Hepatocyte (in vitro differentiated cells): ENCODE measurements at regions not wholly inside any gene's neighbourhood (a gene's known extent, or its start where the extent isn't known, plus 50 kb on each side); places are given as distances from the start of the nearest gene placed in this dataset.

Source experiments
- DNase-seq: peaks from one replicate; pipeline ENCODE4 v3.0.0-alpha.2; 2016; ENCODE audit warnings: low spot score
- H2AFZ ChIP-seq: fragments of 200-600 bp; sonication (generic); 2 replicates; pipeline ENCODE4 v1.6.0; 2016; ENCODE audit warnings: antibody characterized with exemption, mild to moderate bottlenecking
- H3K27ac ChIP-seq: fragments of 200-600 bp; sonication (generic); 2 replicates; pipeline ENCODE4 v1.5.1; 2016; ENCODE audit warnings: mild to moderate bottlenecking
- H3K27me3 ChIP-seq: fragments of 200-600 bp; sonication (generic); 2 replicates; pipeline ENCODE4 v1.6.1; 2016
- H3K36me3 ChIP-seq: fragments of 200-600 bp; sonication (generic); replicated peaks from 2 replicates; pipeline ENCODE4 v1.5.1; 2016; ENCODE audit warnings: low read depth; ENCODE audit not compliant: insufficient read depth
- H3K4me1 ChIP-seq: fragments of 200-600 bp; sonication (generic); 2 replicates; pipeline ENCODE4 v1.5.1; 2016; ENCODE audit warnings: mild to moderate bottlenecking, moderate library complexity; ENCODE audit not compliant: insufficient read depth
- H3K4me2 ChIP-seq: fragments of 200-600 bp; sonication (generic); 2 replicates; pipeline ENCODE4 v1.6.0; 2016
- H3K4me3 ChIP-seq: fragments of 200-600 bp; sonication (generic); 2 replicates; pipeline ENCODE4 v1.5.1; 2016; ENCODE audit warnings: mild to moderate bottlenecking
- H3K79me2 ChIP-seq: fragments of 200-600 bp; sonication (generic); 2 replicates; pipeline ENCODE4 v1.6.0; 2017; ENCODE audit warnings: mild to moderate bottlenecking
- H3K9me2 ChIP-seq: fragments of 200-600 bp; sonication (generic); replicated peaks from 2 replicates; pipeline ENCODE4 v1.6.0; 2017; ENCODE audit warnings: mild to moderate bottlenecking; ENCODE audit not compliant: insufficient read depth
- H3K9me3 ChIP-seq: fragments of 200-600 bp; sonication (generic); 2 replicates; pipeline ENCODE4 v1.5.1; 2016; ENCODE audit warnings: low read depth, mild to moderate bottlenecking
- H4K20me1 ChIP-seq: fragments of 200-600 bp; sonication (generic); 2 replicates; pipeline ENCODE4 v1.6.0; 2016; ENCODE audit warnings: mild to moderate bottlenecking; ENCODE audit not compliant: insufficient read depth, poor library complexity, severe bottlenecking
- CTCF ChIP-seq: fragments of 200-600 bp; sonication (generic); IDR thresholded peaks from 2 replicates; pipeline ENCODE4 v1.5.1; 2016; ENCODE audit warnings: antibody characterized with exemption, mild to moderate bottlenecking; ENCODE audit not compliant: poor library complexity
- EZH2 ChIP-seq: fragments of 200-600 bp; sonication (generic); IDR thresholded peaks from 2 replicates; pipeline ENCODE4 v1.6.1; 2016; ENCODE audit warnings: antibody characterized with exemption, mild to moderate bottlenecking, borderline replicate concordance
- EZH2phosphoT487 ChIP-seq: fragments of 200-600 bp; sonication (generic); IDR thresholded peaks from one replicate; pipeline ENCODE4 v1.6.1; 2018; ENCODE audit warnings: antibody characterized with exemption, mild to moderate bottlenecking, low read depth, moderate library complexity; ENCODE audit not compliant: unreplicated experiment, severe bottlenecking
- WGBS: methylation state at CpG from one replicate; pipeline ENCODE4 v1.1.6; 2016; ENCODE audit warnings: low lambda C conversion rate; ENCODE audit errors: missing lambda C conversion rate; 5-methylcytosine and 5-hydroxymethylcytosine counted together

- WGBS, result 89% methylated on average over 2 of the region's 2 CpGs
- H3K27ac ChIP-seq, result no peak overlapping the region
- no peak overlapping the region for H2AFZ ChIP-seq
- TF ChIP-seq EZH2 (no peak), CTCF (no peak), EZH2phosphoT487 (no peak)
- no peaks in the 10 kb centered on the region for H3K79me2 ChIP-seq
- no peaks in the 10 kb centered on the region for H4K20me1 ChIP-seq
- H3K27me3 ChIP-seq, result no peaks in the 10 kb centered on the region
- H3K36me3 ChIP-seq, result no peaks in the 10 kb centered on the region
- H3K9me2 ChIP-seq, result no peaks in the 10 kb centered on the region
- DNase-seq, result no peak
- H3K4me3 ChIP-seq, result no peak overlapping the region
- no peaks in the 10 kb centered on the region for H3K9me3 ChIP-seq
- H3K4me2 ChIP-seq, result no peak overlapping the region
- H3K4me1 ChIP-seq, result no peaks in the 10 kb centered on the region
Measured at GRCh38 chr11:28632338-28632737, 524.1 kb downstream of the METTL15 start.

- Histone ChIP-seq H3K27ac (no peak overlapping the region), H3K9me3 (no peaks in the 10 kb centered on the region), H3K27me3 (no peaks in the 10 kb centered on the region), H3K4me2 (no peak overlapping the region), H3K36me3 (no peaks in the 10 kb centered on the region), H2AFZ (no peak overlapping the region), H3K9me2 (no peaks in the 10 kb centered on the region), H3K79me2 (no peaks in the 10 kb centered on the region), H3K4me3 (no peak overlapping the region), H3K4me1 (no peaks in the 10 kb centered on the region), H4K20me1 (no peaks in the 10 kb centered on the region)
- no peak for TF ChIP-seq EZH2phosphoT487
- TF ChIP-seq EZH2, result no peak
- no peak for TF ChIP-seq CTCF
- no peak for DNase-seq
- 90% methylated on average over 1 of the region's 1 CpG for WGBS
Measured at GRCh38 chr11:28631148-28631547, 523.0 kb downstream of the METTL15 start.

GRCh38 chr11:28629235-28629634 lies 521.0 kb downstream of the METTL15 start:
- no peak for TF ChIP-seq CTCF
- no peak for TF ChIP-seq EZH2phosphoT487
- TF ChIP-seq EZH2, result no peak
- H3K36me3 ChIP-seq, result no peaks in the 10 kb centered on the region
- no peaks in the 10 kb centered on the region for H3K4me1 ChIP-seq
- no peaks in the 10 kb centered on the region for H4K20me1 ChIP-seq
- H3K9me3 ChIP-seq, result no peaks in the 10 kb centered on the region
- DNase-seq, result no peak
- no peaks in the 10 kb centered on the region for H3K79me2 ChIP-seq
- H3K4me3 ChIP-seq, result no peak overlapping the region
- no peaks in the 10 kb centered on the region for H3K27me3 ChIP-seq
- no peak overlapping the region for H3K4me2 ChIP-seq
- H2AFZ ChIP-seq, result no peak overlapping the region
- WGBS, result 97% methylated on average over 3 of the region's 3 CpGs
- no peak overlapping the region for H3K27ac ChIP-seq
- H3K9me2 ChIP-seq, result no peaks in the 10 kb centered on the region

GRCh38 chr11:28628412-28628811 lies 520.2 kb downstream of the METTL15 start:
- H3K79me2 ChIP-seq, result no peaks in the 10 kb centered on the region
- no peaks in the 10 kb centered on the region for H4K20me1 ChIP-seq
- H3K9me2 ChIP-seq, result no peaks in the 10 kb centered on the region
- no peaks in the 10 kb centered on the region for H3K9me3 ChIP-seq
- H3K4me3 ChIP-seq, result no peak overlapping the region
- no peaks in the 10 kb centered on the region for H3K27me3 ChIP-seq
- no peak for DNase-seq
- H3K4me1 ChIP-seq, result no peaks in the 10 kb centered on the region
- H3K36me3 ChIP-seq, result no peaks in the 10 kb centered on the region
- 91% methylated on average over 4 of the region's 4 CpGs for WGBS
- H3K27ac ChIP-seq, result no peak overlapping the region
- no peak overlapping the region for H2AFZ ChIP-seq
- no peak for TF ChIP-seq EZH2phosphoT487
- no peak for TF ChIP-seq CTCF
- no peak for TF ChIP-seq EZH2
- H3K4me2 ChIP-seq, result no peak overlapping the region
